ENCODE measurements at regions not wholly inside any gene's neighbourhood (a gene's known extent, or its start where the extent isn't known, plus 50 kb on each side); places are given as distances from the start of the nearest gene placed in this dataset.

DNA sequence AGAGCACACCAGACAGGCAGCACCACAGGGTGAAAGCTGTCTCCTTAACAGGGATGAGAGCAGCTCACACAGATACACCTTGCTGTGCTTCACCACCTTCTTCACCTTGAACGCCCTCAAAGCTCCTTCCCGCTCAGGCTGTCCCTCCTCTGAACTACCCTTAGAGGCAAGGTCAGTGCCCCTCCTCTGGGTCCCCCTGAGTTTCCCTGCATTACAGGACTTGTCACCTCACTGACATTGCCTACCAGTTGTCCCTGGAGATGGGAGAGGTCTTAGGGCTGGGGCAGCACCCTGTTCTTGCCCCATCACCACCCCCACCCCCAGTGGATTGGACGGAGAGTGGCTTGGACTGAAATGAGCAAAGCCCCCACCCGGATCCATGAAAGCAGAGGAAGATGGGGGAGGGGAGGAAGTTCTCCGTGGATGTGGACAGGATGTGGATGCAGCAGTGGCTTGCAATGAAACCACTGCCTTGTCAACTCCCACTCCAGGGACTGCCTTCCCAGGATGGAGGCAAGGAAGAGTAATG lies 73.2 kb upstream of the CDH5 start:
- TF ChIP-seq, protein P1, sequence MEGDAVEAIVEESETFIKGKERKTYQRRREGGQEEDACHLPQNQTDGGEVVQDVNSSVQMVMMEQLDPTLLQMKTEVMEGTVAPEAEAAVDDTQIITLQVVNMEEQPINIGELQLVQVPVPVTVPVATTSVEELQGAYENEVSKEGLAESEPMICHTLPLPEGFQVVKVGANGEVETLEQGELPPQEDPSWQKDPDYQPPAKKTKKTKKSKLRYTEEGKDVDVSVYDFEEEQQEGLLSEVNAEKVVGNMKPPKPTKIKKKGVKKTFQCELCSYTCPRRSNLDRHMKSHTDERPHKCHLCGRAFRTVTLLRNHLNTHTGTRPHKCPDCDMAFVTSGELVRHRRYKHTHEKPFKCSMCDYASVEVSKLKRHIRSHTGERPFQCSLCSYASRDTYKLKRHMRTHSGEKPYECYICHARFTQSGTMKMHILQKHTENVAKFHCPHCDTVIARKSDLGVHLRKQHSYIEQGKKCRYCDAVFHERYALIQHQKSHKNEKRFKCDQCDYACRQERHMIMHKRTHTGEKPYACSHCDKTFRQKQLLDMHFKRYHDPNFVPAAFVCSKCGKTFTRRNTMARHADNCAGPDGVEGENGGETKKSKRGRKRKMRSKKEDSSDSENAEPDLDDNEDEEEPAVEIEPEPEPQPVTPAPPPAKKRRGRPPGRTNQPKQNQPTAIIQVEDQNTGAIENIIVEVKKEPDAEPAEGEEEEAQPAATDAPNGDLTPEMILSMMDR (IDR thresholded peaks at IDR 0.05; ENCODE audit: insufficient read depth, low read depth, low read length), result no peak
- no peak for TF ChIP-seq EZH2 (IDR thresholded peaks at IDR 0.05; ENCODE audit: insufficient read depth, low read length)
